HG03045 (cell line): ENCODE measurements at regions not wholly inside any gene's neighbourhood (a gene's known extent, or its start where the extent isn't known, plus 50 kb on each side); places are given as distances from the start of the nearest gene placed in this dataset.
A peak's percentile ranks its signal among the peaks of the same experiment; 100 is the strongest.

Source experiments
- ATAC-seq: cut with Tn5 transposase; IDR thresholded peaks from one replicate; pipeline ENCODE4 v1.9.1; 2021; ENCODE audit warnings: mild to moderate bottlenecking, moderate library complexity; ENCODE audit not compliant: unreplicated experiment

- no peak for ATAC-seq
These were observed 416.6 kb downstream of the AEBP2 start for GRCh38 chr12:19855851-19856250.

- ATAC-seq, result no peak
These were observed 417.1 kb downstream of the AEBP2 start for GRCh38 chr12:19856389-19856788.

GRCh38 chr12:19857204-19857603 is 417.9 kb downstream of the AEBP2 start:
- ATAC-seq, result no peak

GRCh38 chr12:19867151-19867550 is 427.9 kb downstream of the AEBP2 start:
- ATAC-seq, result no peak

- ATAC-seq, result no peak
These were observed 428.7 kb downstream of the AEBP2 start for GRCh38 chr12:19867970-19868369.

GRCh38 chr12:19869413-19869812 is 430.1 kb downstream of the AEBP2 start:
- no peak for ATAC-seq

GRCh38 chr12:19872621-19873540 is 433.6 kb downstream of the AEBP2 start:
- no peak for ATAC-seq

GRCh38 chr12:19880076-19880475 is 440.8 kb downstream of the AEBP2 start:
- ATAC-seq, result no peak

- no peak for ATAC-seq
These were observed 441.4 kb downstream of the AEBP2 start for GRCh38 chr12:19880721-19881120.

GRCh38 chr12:19882346-19882745 is 443.1 kb downstream of the AEBP2 start:
- no peak for ATAC-seq

- ATAC-seq, result no peak
These were observed 444.8 kb downstream of the AEBP2 start for GRCh38 chr12:19884021-19884492.

GRCh38 chr12:19885093-19885812 is 446.0 kb downstream of the AEBP2 start:
- no peak for ATAC-seq

GRCh38 chr12:19886065-19886464 is 446.8 kb downstream of the AEBP2 start:
- no peak for ATAC-seq

GRCh38 chr12:19886639-19887064 is 447.4 kb downstream of the AEBP2 start:
- no peak for ATAC-seq

GRCh38 chr12:19890024-19890423 is 450.7 kb downstream of the AEBP2 start:
- ATAC-seq, result no peak

GRCh38 chr12:19891936-19892591 is 452.8 kb downstream of the AEBP2 start:
- no peak for ATAC-seq

- ATAC-seq, result no peak
These were observed 454.2 kb downstream of the AEBP2 start for GRCh38 chr12:19893514-19893913.

- no peak for ATAC-seq
These were observed 454.8 kb downstream of the AEBP2 start for GRCh38 chr12:19894050-19894449.

GRCh38 chr12:19894803-19895202 is 455.5 kb downstream of the AEBP2 start:
- ATAC-seq, result peak; percentile 59

- ATAC-seq, result no peak
These were observed 456.1 kb downstream of the AEBP2 start for GRCh38 chr12:19895246-19896020.

- ATAC-seq, result no peak
These were observed 456.7 kb downstream of the AEBP2 start for GRCh38 chr12:19896041-19896440.
